H1 (cell line): ENCODE measurements at regions not wholly inside any gene's neighbourhood (a gene's known extent, or its start where the extent isn't known, plus 50 kb on each side); places are given as distances from the start of the nearest gene placed in this dataset.

ENCODE experiments used
- CTCF ChIA-PET: fragments of 300-600 bp; sonication (Branson Sonifier 250); formaldehyde crosslinking; loops from one replicate; lab custom pipeline; 2021; ENCODE audit not compliant: partially characterized antibody; lab: Charles Lee
- POLR2A ChIA-PET: fragments of 300-600 bp; sonication (Branson Sonifier 250); formaldehyde crosslinking; loops from one replicate; lab custom pipeline; 2021; ENCODE audit warnings: inconsistent platforms; ENCODE audit not compliant: partially characterized antibody; lab: Charles Lee
- DNase-seq, 2 experiments: peaks; one replicate each; pipeline versions ENCODE4 v3.0.0 to v3.0.0-alpha.2; 2010 to 2022; ENCODE audit warnings: low spot score in 2 of 2, low read depth in 1 of 2, mixed read lengths in 1 of 2
- FAIRE-seq: peaks from 2 replicates; lab custom pipeline; 2011; peaks lifted over from hg19 to GRCh38; lab: Jason Lieb, UNC
- H2AFZ ChIP-seq: 2 replicates; pipeline ENCODE4 v1.8.1; 2012; ENCODE audit warnings: low read length, inconsistent platforms
- H2AK5ac ChIP-seq: 2 replicates; pipeline ENCODE4 v1.6.1; 2013; ENCODE audit warnings: low read depth, low read length
- H2BK120ac ChIP-seq: replicated peaks from 2 replicates; pipeline ENCODE3; 2013; ENCODE audit warnings: low read depth, low read length, inconsistent platforms
- H2BK12ac ChIP-seq: 2 replicates; pipeline ENCODE4 v1.6.1; 2013; ENCODE audit warnings: low read depth, low read length
- H2BK15ac ChIP-seq: 2 replicates; pipeline ENCODE4 v1.6.1; 2013; ENCODE audit warnings: low read length
- H2BK20ac ChIP-seq: 2 replicates; pipeline ENCODE4 v1.6.1; 2013; ENCODE audit warnings: low read length
- H2BK5ac ChIP-seq: 2 replicates; pipeline ENCODE4 v1.6.1; 2013; ENCODE audit warnings: low read depth, low read length
- H3K14ac ChIP-seq: 2 replicates; pipeline ENCODE4 v1.6.1; 2013; ENCODE audit warnings: inconsistent platforms; ENCODE audit not compliant: insufficient read length
- H3K18ac ChIP-seq: 2 replicates; pipeline ENCODE4 v1.6.1; 2013; ENCODE audit warnings: low read length; ENCODE audit errors: extremely low read depth
- H3K23ac ChIP-seq: 2 replicates; pipeline ENCODE4 v1.6.1; 2013; ENCODE audit warnings: inconsistent platforms; ENCODE audit not compliant: insufficient read length
- H3K23me2 ChIP-seq: 2 replicates; pipeline ENCODE4 v1.6.1; 2013; ENCODE audit warnings: low read depth, low read length
- H3K27ac ChIP-seq: 2 replicates; pipeline ENCODE4 v1.6.1; 2011; ENCODE audit warnings: low read depth, low read length, inconsistent platforms
- H3K27me3 ChIP-seq, 4 experiments: replicated peaks in 1 of 4; 1 replicate in 1 of 4; 2 replicates in 3 of 4; pipeline versions ENCODE4 v1.6.1 to v1.8.1; 2011 to 2013; ENCODE audit warnings: low read length in 3 of 4, mild to moderate bottlenecking in 3 of 4, inconsistent platforms in 2 of 4, mixed read lengths in 2 of 4, moderate library complexity in 1 of 4; ENCODE audit not compliant: control insufficient read depth in 3 of 4, insufficient read depth in 3 of 4; ENCODE audit errors: extremely low read depth in 1 of 4
- H3K36me3 ChIP-seq, 4 experiments: 2 replicates each; pipeline versions ENCODE4 v1.6.1 to v1.8.1; 2011 to 2013; ENCODE audit warnings: mild to moderate bottlenecking in 4 of 4, low read length in 3 of 4, moderate library complexity in 2 of 4, control low read depth in 1 of 4, inconsistent platforms in 1 of 4; ENCODE audit not compliant: insufficient read depth in 4 of 4, control insufficient read depth in 2 of 4
- H3K4ac ChIP-seq: replicated peaks from 2 replicates; pipeline ENCODE3; 2013; ENCODE audit warnings: low read length, low read depth, mixed read lengths, inconsistent platforms; ENCODE audit not compliant: insufficient read length
- H3K4me1 ChIP-seq, 4 experiments: replicated peaks in 1 of 4; 1 replicate in 1 of 4; 2 replicates in 3 of 4; pipeline versions ENCODE4 v1.6.1 to v1.8.1; 2011 to 2013; ENCODE audit warnings: low read length in 3 of 4, inconsistent platforms in 2 of 4, mixed read lengths in 1 of 4; ENCODE audit not compliant: insufficient read depth in 4 of 4, control insufficient read depth in 3 of 4
- H3K4me2 ChIP-seq, 2 experiments: 2 replicates each; pipeline versions ENCODE4 v1.6.1 to v1.8.1; 2011 to 2013; ENCODE audit warnings: low read depth in 2 of 2, low read length in 2 of 2, control low read depth in 1 of 2, inconsistent platforms in 1 of 2, mild to moderate bottlenecking in 1 of 2; ENCODE audit not compliant: insufficient read depth in 1 of 2
- H3K4me3 ChIP-seq, 4 experiments: fragments of 200-600, 300-600 bp in 1 of 4; sonication (generic), shearing (Covaris generic), sonication (Bioruptor Twin) in 1 of 4; 2 replicates each; pipeline versions ENCODE4 v1.5.1 to v1.8.1; 2011 to 2016; ENCODE audit warnings: low read length in 4 of 4, low read depth in 3 of 4, control low read depth in 2 of 4, inconsistent platforms in 2 of 4, mild to moderate bottlenecking in 2 of 4, mixed read lengths in 1 of 4, moderate library complexity in 1 of 4; ENCODE audit not compliant: insufficient read depth in 2 of 4; ENCODE audit errors: extremely low read depth in 1 of 4
- H3K56ac ChIP-seq: replicated peaks from 2 replicates; pipeline ENCODE3; 2013; ENCODE audit warnings: low read depth, mild to moderate bottlenecking, mixed read lengths, low read length, inconsistent platforms; ENCODE audit not compliant: insufficient read length
- H3K79me1 ChIP-seq: 2 replicates; pipeline ENCODE4 v1.6.1; 2013; ENCODE audit warnings: low read depth, low read length, control low read depth
- H3K79me2 ChIP-seq, 2 experiments: 2 replicates each; pipeline versions ENCODE4 v1.6.1 to v1.8.1; 2012 to 2013; ENCODE audit warnings: low read length in 2 of 2, mild to moderate bottlenecking in 2 of 2, inconsistent platforms in 1 of 2; ENCODE audit not compliant: insufficient read depth in 2 of 2, control insufficient read depth in 1 of 2
- H3K9ac ChIP-seq, 4 experiments: replicated peaks in 1 of 4; 1 replicate in 1 of 4; 2 replicates in 3 of 4; pipeline versions ENCODE4 v1.6.1 to v1.8.1; 2011 to 2013; ENCODE audit warnings: low read depth in 3 of 4, low read length in 3 of 4, control low read depth in 2 of 4, mild to moderate bottlenecking in 2 of 4, moderate library complexity in 2 of 4, inconsistent platforms in 1 of 4; ENCODE audit errors: extremely low read depth in 1 of 4
- H3K9me3 ChIP-seq, 2 experiments: 2 replicates each; pipeline versions ENCODE4 v1.6.1 to v1.8.1; 2012 to 2013; ENCODE audit warnings: mild to moderate bottlenecking in 2 of 2, moderate library complexity in 2 of 2, control low read depth in 1 of 2, inconsistent platforms in 1 of 2, low read depth in 1 of 2, low read length in 1 of 2, mixed read lengths in 1 of 2; ENCODE audit not compliant: insufficient read depth in 2 of 2
- H4K20me1 ChIP-seq, 2 experiments: replicated peaks in 1 of 2; 2 replicates each; pipeline versions ENCODE3 to v1.8.1; 2011 to 2013; ENCODE audit warnings: inconsistent platforms in 2 of 2, low read length in 2 of 2, mild to moderate bottlenecking in 1 of 2; ENCODE audit not compliant: insufficient read depth in 2 of 2, control insufficient read depth in 1 of 2
- H4K5ac ChIP-seq: 2 replicates; pipeline ENCODE4 v1.6.1; 2013; ENCODE audit warnings: low read length, low read depth, mixed read lengths, inconsistent platforms; ENCODE audit not compliant: insufficient read length
- H4K8ac ChIP-seq: 2 replicates; pipeline ENCODE4 v1.8.0; 2013; ENCODE audit warnings: mild to moderate bottlenecking, moderate library complexity, low read length, inconsistent platforms; ENCODE audit not compliant: insufficient read depth; ENCODE audit errors: extremely low read depth
- H4K91ac ChIP-seq: replicated peaks from 2 replicates; pipeline ENCODE3; 2013; ENCODE audit warnings: low read length, mixed read lengths, inconsistent platforms; ENCODE audit not compliant: insufficient read length
- BACH1 ChIP-seq: IDR thresholded peaks from 2 replicates; pipeline ENCODE4 v1.6.1; 2012; ENCODE audit warnings: low read length, improper control_type of control experiment
- CHD1 ChIP-seq: IDR thresholded peaks from 2 replicates; pipeline ENCODE4 v1.6.1; 2012; ENCODE audit warnings: low read depth, low read length, improper control_type of control experiment
- GTF2F1 ChIP-seq: IDR thresholded peaks from 2 replicates; pipeline ENCODE4 v1.6.1; 2012; ENCODE audit warnings: low read depth, low read length, improper control_type of control experiment, borderline replicate concordance
- JUN ChIP-seq: IDR thresholded peaks from 2 replicates; pipeline ENCODE4 v1.6.1; 2011; ENCODE audit warnings: low read depth, mild to moderate bottlenecking, improper control_type of control experiment, low read length
- KDM1A ChIP-seq: fragments of 200-600, 300-600 bp; sonication (generic); IDR thresholded peaks from 2 replicates; pipeline ENCODE4 v1.7.1; 2016; ENCODE audit warnings: mild to moderate bottlenecking, low read length, borderline replicate concordance
- KDM4A ChIP-seq: IDR thresholded peaks from one replicate; pipeline ENCODE4 v1.7.1; 2012; ENCODE audit warnings: low read depth, mild to moderate bottlenecking, moderate library complexity, low read length, inconsistent platforms; ENCODE audit not compliant: severe bottlenecking
- POLR2AphosphoS5 ChIP-seq: IDR thresholded peaks from 2 replicates; pipeline ENCODE4 v1.6.1; 2011; ENCODE audit warnings: low read depth, low read length
- SIX5 ChIP-seq: IDR thresholded peaks from 2 replicates; pipeline ENCODE4 v1.6.1; 2011; ENCODE audit warnings: mild to moderate bottlenecking, low read depth, low read length
- SP1 ChIP-seq: IDR thresholded peaks from 2 replicates; pipeline ENCODE4 v1.6.1; 2011; ENCODE audit warnings: low read depth, low read length
- SRF ChIP-seq: IDR thresholded peaks from 2 replicates; pipeline ENCODE4 v1.6.1; 2011; ENCODE audit warnings: mild to moderate bottlenecking, low read depth, low read length, moderate library complexity
- TBP ChIP-seq: IDR thresholded peaks from 2 replicates; pipeline ENCODE4 v1.6.1; 2011; ENCODE audit warnings: low read depth, low read length, improper control_type of control experiment
- TCF12 ChIP-seq: IDR thresholded peaks from 2 replicates; pipeline ENCODE4 v1.6.1; 2011; ENCODE audit warnings: low read depth, mild to moderate bottlenecking, low read length
- WGBS, 2 experiments: shearing (Covaris generic) in 1 of 2; methylation state at CpG; one replicate each; pipeline versions ENCODE4 v1.1.6 to v1.1.7; 2013 to 2015; ENCODE audit warnings: low lambda C conversion rate in 2 of 2, mixed read lengths in 2 of 2, inconsistent platforms in 1 of 2, low coverage in 1 of 2, missing lambda C conversion rate in 1 of 2; ENCODE audit not compliant: insufficient replicate concordance in 2 of 2, insufficient coverage in 1 of 2, insufficient read length in 1 of 2; ENCODE audit errors: extremely low coverage in 1 of 2, missing lambda C conversion rate in 1 of 2; 5-methylcytosine and 5-hydroxymethylcytosine counted together
- TF ChIP-seq, protein P1 (sequence below): IDR thresholded peaks from 2 replicates; pipeline ENCODE4 v1.6.1; 2012; ENCODE audit warnings: low read length, inconsistent platforms

DNA sequence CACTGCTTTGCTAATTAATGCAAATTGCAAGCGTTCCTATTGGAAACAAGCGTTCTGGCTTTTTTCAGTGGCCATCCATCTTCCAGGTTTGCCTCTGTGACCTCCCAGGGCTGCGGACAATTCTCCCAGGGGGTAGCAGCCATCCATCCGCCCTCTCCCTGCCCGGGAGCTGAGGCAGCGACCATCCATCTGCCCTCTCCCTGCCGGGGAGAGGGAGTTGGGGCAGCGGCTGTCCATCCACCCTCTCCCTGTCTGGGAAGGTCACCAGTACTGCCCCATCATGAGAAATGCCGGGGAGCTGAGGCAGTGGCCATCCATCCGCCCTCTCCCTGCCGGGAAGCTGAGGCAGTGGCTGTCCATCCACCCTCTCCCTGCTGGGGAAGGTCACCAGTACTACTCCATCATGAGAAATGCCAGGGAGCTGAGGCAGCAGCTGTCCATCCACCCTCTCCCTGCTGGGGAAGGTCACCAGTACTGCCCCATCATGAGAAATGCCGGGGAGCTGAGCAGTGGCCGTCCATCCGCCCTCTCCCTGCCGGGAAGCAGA lies 394.7 kb downstream of the BRD1 start:
- no peak overlapping the region for H3K9ac ChIP-seq
- no peak overlapping the region for H2BK15ac ChIP-seq
- no peak overlapping the region for H3K4me2 ChIP-seq
- no peaks in the 10 kb centered on the region for H4K20me1 ChIP-seq
- H3K9me3 ChIP-seq: peaks cover 0 to 6% of the 10 kb centered on the region in 2 experiments; a peak in 2 of 4 replicates
- H2AFZ ChIP-seq: no peak overlapping the region
- no peak overlapping the region for H2BK5ac ChIP-seq
- no peak overlapping the region for H2AK5ac ChIP-seq
- peak overlapping the region; percentile 48; the same call in 1 of the 2 replicates for H3K18ac ChIP-seq
- CTCF ChIA-PET: interaction anchor here (1.0 to 2.4 kb wide), 8 partner anchors 10 to 200 kb away, joined by 3 to 14 read pairs (median 4); no protein-coding TSS in a partner anchor
- no peaks in the 10 kb centered on the region for H3K79me2 ChIP-seq
- no peak overlapping the region for H2BK20ac ChIP-seq
- H3K4ac ChIP-seq: no peak overlapping the region
- no peak overlapping the region for H3K4me3 ChIP-seq
- H3K4me1 ChIP-seq: peaks cover 0 to 3% (median 1%) of the 10 kb centered on the region in 4 experiments; a peak in 2 of 7 replicates
- no peak overlapping the region for H4K91ac ChIP-seq
- WGBS, 2 experiments: 79% methylated on average over 9 of the region's 15 CpGs; no CpG with 5 or more reads in 1 of the 2 experiments
- no peak overlapping the region for H3K14ac ChIP-seq
- H3K27me3 ChIP-seq: no peaks in the 10 kb centered on the region
- H3K23ac ChIP-seq: no peak overlapping the region
- no peak overlapping the region for H4K5ac ChIP-seq
- no peaks in the 10 kb centered on the region for H3K23me2 ChIP-seq
- H3K27ac ChIP-seq: no peak overlapping the region
- no peak overlapping the region for H2BK12ac ChIP-seq
- H2BK120ac ChIP-seq: no peak overlapping the region
- DNase-seq: no peak
- H4K8ac ChIP-seq: no peak overlapping the region
- no peaks in the 10 kb centered on the region for H3K36me3 ChIP-seq
- POLR2A ChIA-PET: no interaction called here
- no peaks in the 10 kb centered on the region for H3K79me1 ChIP-seq
- TF ChIP-seq TBP (no peak), SP1 (no peak), GTF2F1 (no peak), TCF12 (no peak), KDM4A (no peak), POLR2AphosphoS5 (no peak), BACH1 (no peak), SIX5 (no peak), SRF (no peak), CHD1 (no peak), JUN (no peak), KDM1A (no peak)
- TF ChIP-seq, protein P1, sequence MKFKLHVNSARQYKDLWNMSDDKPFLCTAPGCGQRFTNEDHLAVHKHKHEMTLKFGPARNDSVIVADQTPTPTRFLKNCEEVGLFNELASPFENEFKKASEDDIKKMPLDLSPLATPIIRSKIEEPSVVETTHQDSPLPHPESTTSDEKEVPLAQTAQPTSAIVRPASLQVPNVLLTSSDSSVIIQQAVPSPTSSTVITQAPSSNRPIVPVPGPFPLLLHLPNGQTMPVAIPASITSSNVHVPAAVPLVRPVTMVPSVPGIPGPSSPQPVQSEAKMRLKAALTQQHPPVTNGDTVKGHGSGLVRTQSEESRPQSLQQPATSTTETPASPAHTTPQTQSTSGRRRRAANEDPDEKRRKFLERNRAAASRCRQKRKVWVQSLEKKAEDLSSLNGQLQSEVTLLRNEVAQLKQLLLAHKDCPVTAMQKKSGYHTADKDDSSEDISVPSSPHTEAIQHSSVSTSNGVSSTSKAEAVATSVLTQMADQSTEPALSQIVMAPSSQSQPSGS: no peak
- FAIRE-seq: no peak
- no peak overlapping the region for H3K56ac ChIP-seq
